Non-pigmented ciliary epithelial cell (primary cell): ENCODE measurements at regions not wholly inside any gene's neighbourhood (a gene's known extent, or its start where the extent isn't known, plus 50 kb on each side); places are given as distances from the start of the nearest gene placed in this dataset.
A peak's percentile ranks its signal among the peaks of the same experiment; 100 is the strongest.

Experiments used
- DNase-seq: peaks from one replicate; pipeline ENCODE4 v3.0.0-alpha.2; 2010; ENCODE audit warnings: low read depth

DNA sequence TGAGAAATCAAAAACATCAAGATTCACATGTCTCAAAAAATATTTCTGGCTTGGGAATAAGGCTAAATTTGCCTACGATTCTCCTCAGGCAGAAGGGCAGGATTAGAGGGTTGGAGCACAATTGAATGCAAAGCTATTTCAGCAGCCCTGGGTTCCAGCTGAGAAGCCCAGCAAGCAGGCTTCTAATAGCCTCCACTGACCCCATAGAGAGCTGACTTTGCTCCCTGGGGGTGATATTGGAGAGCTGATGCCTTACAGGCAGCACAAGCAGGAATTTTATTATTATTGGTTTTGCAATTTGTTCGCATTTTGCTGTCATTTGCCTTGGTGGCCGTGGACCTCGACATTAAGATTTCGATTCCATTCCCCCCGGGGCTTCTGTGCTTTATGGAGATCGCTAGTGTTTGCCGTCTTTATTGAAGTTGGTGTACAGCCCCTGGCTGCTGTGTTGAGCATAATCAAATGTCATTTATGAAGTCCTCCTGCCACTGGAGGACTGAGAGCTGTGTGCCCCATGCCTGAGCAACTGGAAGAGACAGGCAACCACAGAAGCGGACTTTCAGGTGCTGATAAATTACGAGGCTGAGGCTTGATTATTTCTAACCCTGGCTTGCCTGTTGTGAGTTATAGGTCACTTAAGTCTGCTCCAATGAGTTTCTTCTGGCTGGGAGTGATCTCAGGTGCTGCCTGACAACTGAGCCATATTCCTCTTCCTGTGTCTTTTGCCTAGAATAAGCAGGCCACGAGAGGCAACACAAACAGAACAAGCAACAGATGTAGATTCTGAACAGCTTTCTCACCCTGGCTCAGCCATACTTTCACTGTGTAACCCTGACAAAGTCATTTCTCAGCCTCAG lies 518.4 kb upstream of the CAMK1G start:
- no peak for DNase-seq

DNA sequence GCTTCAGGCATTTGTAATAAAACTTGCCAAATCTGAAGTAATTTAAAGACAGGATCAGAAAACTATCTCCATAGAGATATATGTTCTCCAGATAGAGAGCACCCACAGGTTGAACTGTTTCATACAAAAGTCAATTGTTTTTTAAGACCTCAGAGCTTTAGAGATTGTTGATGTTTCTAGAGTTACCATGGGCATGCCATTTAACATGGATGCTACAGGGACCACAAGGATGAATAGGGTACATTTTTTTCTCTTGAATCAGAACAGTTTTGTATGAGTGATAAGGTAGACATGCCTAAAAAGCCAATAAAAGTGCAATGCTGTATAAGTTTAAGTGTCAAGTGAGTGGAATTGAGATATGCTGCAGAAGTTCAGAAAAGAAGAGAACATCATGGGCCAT lies 511.0 kb upstream of the CAMK1G start:
- DNase-seq = no peak

DNA sequence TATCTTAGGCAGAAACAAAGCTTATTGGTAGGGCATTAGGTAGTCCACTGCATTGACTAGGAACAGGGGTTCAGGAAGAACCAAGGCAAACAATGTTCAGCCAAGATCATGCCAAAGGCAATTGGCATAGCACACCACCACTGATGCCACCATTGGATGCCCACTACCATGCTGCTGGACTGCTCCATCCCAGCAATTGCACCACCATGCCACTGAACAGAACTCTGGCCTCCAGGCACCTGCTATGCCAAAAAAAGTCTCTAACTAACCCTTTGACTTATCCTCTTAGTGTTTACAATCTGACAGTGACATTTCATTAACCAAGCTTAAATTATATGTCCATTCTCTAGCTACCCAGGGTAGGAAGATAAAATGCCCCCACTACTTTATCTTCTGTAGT lies 509.6 kb upstream of the CAMK1G start:
- DNase-seq = no peak

DNA sequence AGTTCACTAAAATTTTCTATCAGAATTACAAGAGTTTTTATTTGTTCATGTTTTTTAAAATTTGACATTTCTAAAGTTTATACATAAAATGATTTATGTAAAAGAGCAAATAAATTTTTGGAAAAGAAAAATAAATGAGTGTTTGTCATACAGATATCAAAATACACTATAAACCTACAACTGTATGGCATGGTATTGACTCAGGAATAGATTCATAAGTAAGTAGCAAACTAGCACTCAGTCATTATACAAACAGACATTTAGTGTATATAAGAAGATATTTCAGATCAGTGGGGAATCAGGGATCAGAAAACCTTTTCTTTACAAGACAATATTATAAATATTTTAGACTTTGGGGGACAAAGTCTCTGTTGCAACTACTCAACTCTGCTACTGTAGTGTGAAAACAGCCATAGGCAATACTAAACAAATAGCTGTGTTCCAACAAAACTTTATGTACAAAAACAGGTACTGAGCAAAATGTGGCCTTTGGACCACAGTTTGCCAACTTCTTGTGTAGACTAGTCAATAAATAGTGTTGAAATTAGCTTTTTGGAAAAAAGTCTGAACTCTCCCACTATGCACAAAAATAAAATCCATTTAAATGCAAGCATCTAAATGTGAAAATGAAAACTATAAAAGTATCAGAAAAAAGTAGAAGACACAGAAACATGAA lies 508.8 kb upstream of the CAMK1G start:
- no peak for DNase-seq

DNA sequence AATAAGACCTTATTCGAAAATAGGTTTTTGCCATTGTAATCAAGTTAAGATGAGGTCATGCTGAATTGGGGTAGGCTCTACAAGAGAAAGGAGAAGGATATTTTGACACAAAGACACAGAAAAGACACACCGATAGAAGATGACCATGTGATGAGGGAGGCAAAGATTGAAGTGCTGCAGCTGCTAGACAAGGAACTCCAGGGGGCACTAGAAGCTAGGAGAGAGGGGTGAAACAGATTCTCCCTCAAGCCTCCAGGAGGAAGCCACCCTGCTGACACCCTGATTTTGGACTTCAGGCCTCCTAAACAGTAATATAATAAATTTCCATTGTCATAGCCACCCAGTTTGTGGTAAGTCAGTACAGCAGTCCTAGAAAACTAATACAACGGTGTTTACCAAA lies 506.8 kb upstream of the CAMK1G start:
- DNase-seq = no peak

DNA sequence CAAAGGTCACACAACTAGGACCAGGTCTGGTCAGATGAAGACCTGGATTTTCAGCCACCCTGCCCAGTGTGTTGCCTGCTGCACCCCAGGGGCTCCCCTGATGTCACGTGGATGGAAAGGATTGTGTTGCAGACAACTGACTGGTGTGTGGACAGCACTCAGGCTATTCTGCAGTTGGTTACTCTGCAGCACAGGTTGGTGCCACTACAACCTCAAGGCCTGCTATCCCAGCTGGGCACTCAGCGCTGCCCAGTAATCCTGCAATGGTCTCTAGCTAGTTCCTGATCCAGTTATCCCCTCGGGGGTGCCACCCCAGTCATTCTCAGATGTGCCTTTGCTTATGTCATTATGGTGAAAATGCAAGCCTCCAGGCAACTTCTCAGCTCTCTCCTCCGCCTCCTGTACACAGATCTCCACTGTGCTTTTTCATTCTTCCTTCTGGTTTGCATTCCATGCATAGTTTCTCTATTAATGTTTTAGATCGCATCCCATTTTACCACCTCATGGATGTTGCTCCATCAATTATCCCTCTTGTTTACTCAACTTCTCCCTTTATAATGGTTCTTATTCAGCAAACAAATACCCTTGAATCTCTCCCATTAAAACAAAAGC lies 503.2 kb upstream of the CAMK1G start:
- no peak for DNase-seq

DNA sequence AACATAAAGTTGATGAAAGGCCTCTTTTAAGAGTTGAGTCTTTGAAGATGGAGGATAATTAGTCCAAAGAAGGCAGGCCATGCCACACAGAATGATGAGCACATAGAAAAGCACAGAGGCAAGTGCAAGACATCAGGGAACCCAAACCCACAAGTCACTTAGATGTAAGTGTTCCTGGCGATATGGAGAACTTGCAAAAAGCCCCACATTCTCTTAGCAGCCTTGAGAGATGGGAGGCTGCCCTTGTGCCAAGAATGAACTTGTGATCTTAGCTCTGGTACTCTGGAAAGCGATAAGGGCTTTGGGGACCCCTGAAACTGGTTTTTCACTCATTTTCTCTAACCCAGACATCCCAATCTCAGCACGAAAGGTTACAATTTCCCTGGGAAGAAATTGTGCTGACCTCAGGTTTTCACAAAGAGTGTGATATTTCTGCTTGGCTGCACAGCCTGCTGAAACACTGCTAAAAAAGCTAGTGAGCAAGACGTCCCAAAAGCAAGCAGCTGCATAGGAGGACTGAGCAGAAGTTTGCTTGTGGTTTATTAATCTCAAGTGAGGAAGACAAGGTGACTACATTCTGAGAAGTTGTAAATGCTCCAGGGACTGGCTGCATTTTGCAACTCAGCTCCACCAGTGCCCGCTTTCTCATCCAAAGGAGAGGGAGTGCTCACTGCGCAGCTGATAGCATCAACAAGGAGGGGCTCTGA lies 496.9 kb upstream of the CAMK1G start:
- no peak for DNase-seq

DNA sequence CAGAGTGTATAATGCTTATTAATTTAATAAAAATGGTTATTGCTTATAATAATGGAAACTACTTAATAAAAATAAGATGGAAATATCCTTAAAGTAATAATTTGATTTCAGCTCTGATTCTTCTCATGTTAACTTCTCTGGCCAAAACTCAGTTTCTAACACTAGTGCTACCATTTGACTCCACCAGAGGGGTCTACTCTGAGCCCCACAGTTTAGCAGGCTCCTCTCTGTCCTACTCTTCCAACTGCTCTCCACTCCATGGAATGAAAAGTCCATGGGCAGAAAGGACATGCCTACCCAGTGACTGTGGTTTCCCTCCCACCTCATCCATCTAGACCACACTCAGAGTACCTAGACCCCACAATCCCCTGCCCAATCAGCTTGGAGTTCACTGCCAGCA lies 489.1 kb upstream of the CAMK1G start:
- no peak for DNase-seq

DNA sequence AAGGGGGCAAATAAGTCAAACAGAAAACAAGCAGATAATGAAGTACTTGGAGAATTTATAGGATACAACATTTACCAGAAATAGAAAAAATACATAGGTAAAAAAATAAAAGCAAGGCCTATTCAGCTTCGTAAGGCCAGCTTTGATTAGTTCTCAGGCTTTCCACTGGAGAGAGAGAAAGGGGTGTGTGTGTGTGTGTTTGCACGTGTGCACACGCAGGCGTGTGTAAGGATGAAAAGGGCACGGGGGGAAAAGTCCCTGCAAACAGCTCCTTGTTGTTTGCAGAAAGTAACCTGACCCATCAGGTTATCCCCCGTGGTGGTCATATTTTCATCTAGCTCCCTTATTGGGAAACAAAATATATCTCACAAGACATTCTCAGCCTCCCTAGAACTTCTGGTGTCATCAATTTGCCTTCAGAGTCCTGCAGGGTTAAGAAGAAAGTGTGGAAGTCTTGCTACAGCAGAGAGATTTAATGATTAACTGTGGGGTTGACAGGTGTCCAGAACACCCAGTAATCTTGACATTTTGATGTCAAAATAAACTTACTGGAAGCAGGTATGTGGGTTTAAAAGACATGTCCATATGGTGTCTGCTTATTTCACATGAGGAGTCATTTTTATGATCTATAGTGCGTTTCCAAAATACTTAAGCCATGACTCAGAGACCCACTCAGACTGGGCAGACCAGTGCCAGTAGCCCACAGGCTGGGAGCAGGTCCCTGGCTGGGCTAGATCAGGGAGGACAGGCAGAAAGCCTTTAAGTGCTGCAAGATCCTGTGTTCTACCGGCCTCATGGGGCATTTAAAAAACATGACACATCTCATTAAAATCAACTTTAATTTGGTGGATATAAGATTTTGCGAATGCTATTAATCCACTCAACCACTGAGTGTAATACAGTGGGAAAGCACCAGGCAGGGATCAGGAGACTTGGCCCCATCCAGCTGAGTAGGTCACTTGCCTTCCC lies 487.6 kb upstream of the CAMK1G start:
- DNase-seq = no peak

DNA sequence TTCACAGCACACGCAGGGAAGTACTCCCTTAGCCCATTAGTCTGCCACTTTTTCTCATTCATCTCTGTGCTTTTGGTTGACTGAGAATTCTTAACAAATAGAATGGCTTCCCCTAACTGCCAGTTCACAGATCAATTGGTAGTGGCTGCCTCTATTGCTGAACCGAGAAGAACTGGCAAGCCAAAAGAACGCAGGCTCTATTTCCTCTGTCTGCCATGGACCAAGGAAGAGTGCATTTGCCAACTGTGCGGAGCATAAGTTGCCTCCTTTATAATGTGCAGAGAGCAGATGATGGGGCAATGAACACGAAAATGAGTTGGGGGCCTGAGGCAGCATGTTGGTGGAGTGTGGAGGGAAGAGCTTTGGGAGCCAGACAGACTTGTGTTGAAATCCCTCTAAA lies 483.1 kb upstream of the CAMK1G start:
- no peak for DNase-seq

DNA sequence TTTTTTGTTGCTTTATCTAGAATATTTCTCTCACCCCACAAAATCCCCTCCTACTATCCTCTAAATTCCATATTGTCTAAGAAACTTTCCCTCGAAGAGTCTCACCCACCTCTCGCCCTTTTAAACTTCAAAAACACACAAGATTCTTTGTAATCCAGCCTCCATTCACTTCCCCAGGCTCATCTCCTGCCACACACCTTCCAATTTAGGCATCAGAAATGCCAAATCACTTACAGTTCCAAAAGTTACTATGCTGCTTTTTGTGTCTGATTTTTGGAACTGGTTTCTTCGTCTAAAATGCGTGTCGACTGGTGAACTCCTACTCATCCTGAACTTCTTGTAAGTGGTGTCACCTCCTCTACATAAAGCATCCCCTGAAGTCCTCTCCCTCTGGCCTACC lies 482.4 kb upstream of the CAMK1G start:
- no peak for DNase-seq

DNA sequence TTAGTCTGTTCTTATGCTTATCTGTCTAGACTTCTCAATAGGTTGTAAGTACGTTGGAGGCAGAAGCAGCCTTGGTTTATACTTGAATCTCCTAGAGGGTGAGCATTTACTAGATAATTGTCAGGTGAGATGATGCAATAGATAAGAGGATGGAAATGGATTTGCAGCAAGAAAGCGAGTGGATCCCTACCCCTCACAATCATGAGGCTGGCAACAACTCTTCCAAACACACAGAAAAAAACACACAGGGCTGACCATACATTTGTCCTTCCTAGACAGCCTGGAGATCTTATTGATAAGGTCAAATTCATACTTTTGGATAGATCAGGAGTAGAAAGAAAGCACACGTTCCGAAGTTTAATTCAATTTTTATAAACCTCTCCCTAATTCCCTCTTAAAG lies 481.4 kb upstream of the CAMK1G start:
- DNase-seq = no peak

DNA sequence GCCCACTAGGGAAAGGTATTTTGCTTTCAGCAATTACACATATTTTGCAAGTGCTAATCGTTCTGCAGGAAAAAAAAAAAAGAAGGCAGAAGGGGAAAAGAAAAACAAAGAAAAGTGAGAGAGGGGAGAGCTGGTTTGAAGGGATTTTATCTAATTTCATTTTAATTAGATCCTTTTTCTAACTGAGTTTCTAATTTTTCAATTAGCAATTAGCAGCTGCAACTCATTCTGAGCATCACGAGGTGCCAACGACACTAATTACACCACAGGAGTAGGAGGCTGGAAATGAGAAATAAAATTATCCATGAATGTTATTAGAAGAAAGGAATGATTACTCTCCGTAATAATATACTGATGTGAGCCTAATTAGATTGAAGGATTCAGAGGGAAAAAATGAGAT lies 481.0 kb upstream of the CAMK1G start:
- DNase-seq = no peak

DNA sequence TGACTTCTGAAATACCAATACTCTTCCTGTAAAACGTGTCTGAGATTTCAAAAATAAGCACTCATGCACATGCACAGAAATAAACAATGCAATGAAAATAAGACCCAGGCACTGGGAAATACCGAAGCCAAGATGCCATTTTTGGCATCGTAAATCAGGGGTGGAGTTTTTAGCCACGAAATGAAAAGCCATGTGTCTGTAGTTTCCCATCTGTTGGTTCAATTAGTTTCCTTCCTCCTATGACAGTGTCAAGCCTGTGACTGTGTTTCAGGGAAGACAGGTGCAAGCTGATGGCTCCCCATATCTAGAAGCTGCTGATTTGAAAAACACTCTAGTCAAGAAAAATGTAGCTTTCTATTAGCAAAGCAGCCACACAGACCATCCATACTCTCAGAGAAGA lies 480.4 kb upstream of the CAMK1G start:
- no peak for DNase-seq

DNA sequence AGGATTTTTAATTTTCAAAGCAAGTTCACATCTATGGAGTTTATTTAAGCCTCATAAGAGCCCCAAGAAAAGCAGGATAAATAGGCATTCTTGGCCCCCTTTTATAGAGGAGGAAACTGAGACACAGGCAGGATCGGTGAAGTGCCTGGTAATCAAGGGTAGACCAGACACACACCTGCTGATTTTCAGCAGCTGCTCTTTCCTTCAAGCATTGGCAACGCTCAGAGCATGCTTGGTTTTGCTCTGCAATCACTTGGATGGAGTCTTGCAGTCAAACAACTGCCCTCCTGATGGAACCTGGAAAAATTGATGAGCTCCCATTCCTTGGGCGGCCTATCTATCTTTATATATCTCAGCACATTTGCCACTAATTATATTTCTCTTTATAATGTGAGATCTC lies 478.9 kb upstream of the CAMK1G start:
- DNase-seq = no peak

DNA sequence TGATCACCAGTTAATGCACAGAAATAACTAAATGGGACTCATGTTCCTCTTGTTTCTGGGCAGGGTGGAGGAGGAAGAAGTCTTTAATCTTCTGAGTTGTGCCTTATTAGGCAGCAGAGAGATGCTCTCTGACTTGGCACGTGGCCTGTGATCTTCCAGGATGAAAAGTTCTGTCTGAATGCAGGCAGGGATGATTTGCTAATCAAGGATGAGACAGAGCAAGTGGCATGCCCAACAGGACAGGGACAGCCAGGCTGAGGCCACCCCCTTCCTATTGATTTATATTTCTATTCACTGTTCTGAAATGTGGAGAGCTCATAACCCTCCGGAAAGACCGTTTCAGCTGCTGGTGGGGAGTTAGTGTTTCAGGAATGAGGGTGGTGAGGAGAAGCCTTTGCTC lies 477.8 kb upstream of the CAMK1G start:
- DNase-seq = no peak

DNA sequence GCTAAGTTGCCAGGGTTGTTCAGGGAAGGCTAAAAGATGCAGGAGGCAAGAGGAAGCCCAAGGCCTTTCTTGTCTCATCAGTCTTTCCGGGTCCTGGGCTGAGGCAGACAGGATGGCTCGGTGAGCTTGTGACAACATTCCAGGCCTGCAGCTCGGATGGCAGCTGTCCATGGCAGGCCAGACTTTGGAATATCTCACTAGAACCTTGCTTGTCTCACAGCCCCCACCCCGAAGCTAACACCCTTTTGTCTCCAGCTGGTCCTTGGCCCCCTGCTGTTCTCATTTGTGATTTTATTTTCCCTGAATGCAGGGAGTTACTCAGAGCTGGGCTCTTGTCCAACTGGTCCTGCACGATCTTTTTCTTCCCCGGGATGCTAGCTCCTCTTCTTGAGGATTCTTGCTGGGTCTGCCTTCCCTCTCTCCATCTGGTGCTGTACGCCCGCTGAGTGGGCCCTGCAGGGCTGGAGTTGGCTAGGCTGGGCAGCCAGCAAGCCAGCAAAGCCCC lies 477.2 kb upstream of the CAMK1G start:
- peak; percentile 13 for DNase-seq

DNA sequence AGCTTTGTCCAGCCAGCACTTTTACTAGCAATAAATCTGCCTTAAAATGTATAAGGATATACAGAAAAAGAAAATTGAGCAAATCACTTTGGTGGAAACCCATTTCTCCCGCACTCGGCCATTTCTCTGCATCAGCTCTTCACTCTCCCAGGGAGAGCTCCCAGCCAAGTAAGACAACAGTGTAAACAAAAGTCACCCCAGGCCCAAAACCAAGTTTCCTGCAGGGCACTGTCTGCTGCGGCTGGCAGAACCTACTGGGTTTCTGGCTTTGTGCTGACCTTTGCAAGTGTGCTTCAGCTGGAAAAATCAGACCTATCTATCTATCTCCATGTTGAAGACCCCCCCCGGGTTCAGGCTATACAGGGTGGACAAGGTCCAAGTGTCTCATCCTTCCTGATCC lies 476.7 kb upstream of the CAMK1G start:
- no peak for DNase-seq

DNA sequence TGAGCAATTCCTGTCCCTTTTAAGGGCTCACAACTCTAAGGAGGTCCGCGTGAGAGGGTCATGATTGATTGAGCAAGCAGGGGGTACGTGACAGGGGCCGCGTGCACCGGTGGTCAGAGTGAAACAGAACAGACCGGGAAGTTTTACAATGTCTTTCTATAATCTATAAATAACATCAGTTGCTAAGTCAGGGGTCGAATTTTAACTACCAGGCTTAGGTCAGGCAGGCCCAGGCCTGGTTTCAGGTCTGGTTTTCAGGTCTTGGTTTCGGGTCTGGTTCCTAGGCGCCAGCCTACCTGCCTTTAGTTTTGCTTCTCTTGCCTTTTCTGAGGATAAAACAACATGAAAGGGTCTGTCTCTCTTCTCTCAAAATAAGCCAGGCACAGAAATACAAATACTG lies 476.0 kb upstream of the CAMK1G start:
- DNase-seq = no peak

DNA sequence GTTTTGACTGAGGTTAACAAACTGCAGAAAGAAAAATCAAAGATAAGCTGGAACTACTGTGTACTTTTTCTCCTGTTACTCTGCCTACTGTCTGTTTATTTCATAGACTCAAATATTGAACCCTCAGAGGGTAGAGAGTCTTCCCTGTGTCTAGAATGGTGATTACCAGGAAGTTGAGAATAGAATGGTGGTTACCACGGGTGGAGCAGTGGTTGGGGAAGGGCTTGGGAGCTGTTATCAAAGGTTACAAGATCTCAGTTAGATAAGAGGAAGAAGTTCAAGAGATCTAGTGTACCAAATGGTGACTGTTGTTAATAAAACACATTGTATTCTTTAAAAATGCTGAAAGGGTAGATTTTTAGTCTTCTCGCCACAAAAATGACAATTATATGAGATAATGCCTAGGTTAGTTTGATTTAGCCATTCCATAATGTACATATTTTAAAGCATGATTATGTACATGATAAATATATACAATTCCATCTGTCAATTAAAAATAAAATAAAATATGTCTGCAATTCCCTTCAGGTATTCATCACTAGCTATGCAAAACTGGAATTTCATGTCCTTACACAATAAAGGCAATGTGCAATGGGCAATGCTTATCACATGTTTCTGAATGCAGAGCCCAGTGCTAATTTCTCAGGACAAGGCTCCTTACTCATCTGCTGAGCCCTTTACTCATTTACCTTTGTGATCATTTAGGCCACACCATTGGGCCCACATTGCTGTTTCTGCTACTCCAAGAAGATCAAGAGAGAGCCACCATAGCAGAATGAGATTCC lies 474.3 kb upstream of the CAMK1G start:
- DNase-seq = no peak

DNA sequence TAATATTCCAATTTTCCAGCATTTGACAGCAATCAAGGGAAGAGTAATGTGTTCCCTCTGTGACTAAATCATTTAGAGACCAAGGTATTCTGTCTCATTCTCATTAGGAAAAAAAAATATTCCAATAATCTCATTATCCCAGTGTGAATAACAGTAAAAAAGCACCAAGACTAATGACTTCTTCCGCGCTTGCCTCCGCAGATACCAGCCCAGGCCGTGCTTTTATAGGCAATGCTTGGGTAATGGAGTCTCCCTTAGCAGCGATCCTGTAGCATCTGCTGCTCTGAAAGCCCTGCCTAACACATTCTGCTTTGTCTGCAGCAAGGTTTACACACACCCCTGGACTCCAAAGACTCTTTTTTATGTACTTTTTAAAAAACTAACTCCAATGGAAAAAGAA lies 470.0 kb upstream of the CAMK1G start:
- no peak for DNase-seq
